ENCODE measurements at regions not wholly inside any gene's neighbourhood (a gene's known extent, or its start where the extent isn't known, plus 50 kb on each side); places are given as distances from the start of the nearest gene placed in this dataset.

DNA sequence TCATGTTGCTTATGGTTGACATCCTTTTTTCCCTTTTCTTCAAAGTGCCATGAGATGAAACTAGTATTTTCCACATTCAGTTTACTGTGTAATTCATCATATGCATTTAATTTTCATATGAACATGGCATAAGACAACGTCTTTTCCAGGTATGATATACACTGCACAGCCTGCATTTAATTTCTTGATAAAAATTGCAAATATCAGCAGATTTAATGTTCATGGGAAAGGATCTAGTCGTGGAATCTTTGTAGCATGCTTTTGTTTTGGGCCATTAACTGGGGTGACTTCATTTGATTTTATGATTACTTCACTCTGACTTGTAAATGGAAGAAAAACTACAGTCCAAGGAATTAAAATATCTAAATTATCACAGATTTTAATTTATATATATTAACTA is 837.3 kb downstream of the IPMK start:
- in situ Hi-C loops (cut with HindIII; ENCODE audit: low pct_unique_long_range_greater_than_20kb, low sequenced_read_pairs) = no loop called here

GRCh38 chr10:57420881-57421280 is 846.8 kb downstream of the IPMK start:
- TF ChIP-seq REST (IDR thresholded peaks at IDR 0.05; ENCODE audit: insufficient read depth in 1 of 2, low read depth in 2 of 2, low read length in 1 of 2) = no peak
- TF ChIP-seq TCF7L2 (IDR thresholded peaks at IDR 0.05; ENCODE audit: low read depth, low read length) = no peak
- no peak for TF ChIP-seq SIN3A (IDR thresholded peaks at IDR 0.05; ENCODE audit: borderline replicate concordance, insufficient read depth, low read depth, low read length)
- TF ChIP-seq, protein P1, sequence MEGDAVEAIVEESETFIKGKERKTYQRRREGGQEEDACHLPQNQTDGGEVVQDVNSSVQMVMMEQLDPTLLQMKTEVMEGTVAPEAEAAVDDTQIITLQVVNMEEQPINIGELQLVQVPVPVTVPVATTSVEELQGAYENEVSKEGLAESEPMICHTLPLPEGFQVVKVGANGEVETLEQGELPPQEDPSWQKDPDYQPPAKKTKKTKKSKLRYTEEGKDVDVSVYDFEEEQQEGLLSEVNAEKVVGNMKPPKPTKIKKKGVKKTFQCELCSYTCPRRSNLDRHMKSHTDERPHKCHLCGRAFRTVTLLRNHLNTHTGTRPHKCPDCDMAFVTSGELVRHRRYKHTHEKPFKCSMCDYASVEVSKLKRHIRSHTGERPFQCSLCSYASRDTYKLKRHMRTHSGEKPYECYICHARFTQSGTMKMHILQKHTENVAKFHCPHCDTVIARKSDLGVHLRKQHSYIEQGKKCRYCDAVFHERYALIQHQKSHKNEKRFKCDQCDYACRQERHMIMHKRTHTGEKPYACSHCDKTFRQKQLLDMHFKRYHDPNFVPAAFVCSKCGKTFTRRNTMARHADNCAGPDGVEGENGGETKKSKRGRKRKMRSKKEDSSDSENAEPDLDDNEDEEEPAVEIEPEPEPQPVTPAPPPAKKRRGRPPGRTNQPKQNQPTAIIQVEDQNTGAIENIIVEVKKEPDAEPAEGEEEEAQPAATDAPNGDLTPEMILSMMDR (IDR thresholded peaks at IDR 0.05) = no peak
- no peak for TF ChIP-seq POLR2AphosphoS5 (IDR thresholded peaks at IDR 0.05; ENCODE audit: low read depth, low read length)
- CTCF ChIA-PET = no interaction called here
- POLR2A ChIA-PET = no interaction called here
- Histone ChIP-seq H3K36me3 (ENCODE audit: control insufficient read depth, insufficient read depth, low read length) (no peaks in the 10 kb centered on the region), H3K27me3 (ENCODE audit: control insufficient read depth, insufficient read depth, low read length) (no peaks in the 10 kb centered on the region), H3K9me3 (ENCODE audit: control insufficient read depth, insufficient read depth, low read depth, low read length) (no peaks in the 10 kb centered on the region), H3K4me1 (ENCODE audit: control insufficient read depth, insufficient read depth, low read length) (no peaks in the 10 kb centered on the region), H3K27ac (ENCODE audit: low read length) (no peak overlapping the region), H3K4me3 (ENCODE audit: low read depth in 2 of 2, low read length in 2 of 2) (no peak overlapping the region)
- no TSS peak for BruUV-seq (replicated peaks)
- ATAC-seq (no peak), DNase-seq (ENCODE audit: low read depth, low spot score) (no peak)
- in situ Hi-C loops (cut with HindIII; ENCODE audit: low pct_unique_long_range_greater_than_20kb, low sequenced_read_pairs) (no loop called here), intact Hi-C loops (cut with micrococcal nuclease; ENCODE audit: unreplicated experiment) (no loop called here)

More for the DNA sequence above, 837.3 kb downstream of the IPMK start:
- ATAC-seq (no peak), DNase-seq (ENCODE audit: low read depth, low spot score) (no peak)
- Histone ChIP-seq H3K9me3 (ENCODE audit: control insufficient read depth, insufficient read depth, low read depth, low read length) (no peaks in the 10 kb centered on the region), H3K4me3 (ENCODE audit: low read depth in 2 of 2, low read length in 2 of 2) (no peak overlapping the region), H3K27me3 (ENCODE audit: control insufficient read depth, insufficient read depth, low read length) (no peaks in the 10 kb centered on the region), H3K4me1 (ENCODE audit: control insufficient read depth, insufficient read depth, low read length) (no peaks in the 10 kb centered on the region), H3K36me3 (ENCODE audit: control insufficient read depth, insufficient read depth, low read length) (no peaks in the 10 kb centered on the region), H3K27ac (ENCODE audit: low read length) (no peak overlapping the region)
- ChIA-PET POLR2A (no interaction called here), CTCF (no interaction called here)
- TF ChIP-seq POLR2AphosphoS5 (IDR thresholded peaks at IDR 0.05; ENCODE audit: low read depth, low read length) (no peak), REST (IDR thresholded peaks at IDR 0.05; ENCODE audit: insufficient read depth in 1 of 2, low read depth in 2 of 2, low read length in 1 of 2) (no peak), TCF7L2 (IDR thresholded peaks at IDR 0.05; ENCODE audit: low read depth, low read length) (no peak), SIN3A (IDR thresholded peaks at IDR 0.05; ENCODE audit: borderline replicate concordance, insufficient read depth, low read depth, low read length) (no peak)
- TF ChIP-seq, protein P1 (IDR thresholded peaks at IDR 0.05) = no peak
- intact Hi-C loops (cut with micrococcal nuclease; ENCODE audit: unreplicated experiment) = no loop called here
- BruUV-seq (replicated peaks) = no TSS peak

Measured in Panc1 (cell line).